ENCODE measurements at regions not wholly inside any gene's neighbourhood (a gene's known extent, or its start where the extent isn't known, plus 50 kb on each side); places are given as distances from the start of the nearest gene placed in this dataset.

DNA sequence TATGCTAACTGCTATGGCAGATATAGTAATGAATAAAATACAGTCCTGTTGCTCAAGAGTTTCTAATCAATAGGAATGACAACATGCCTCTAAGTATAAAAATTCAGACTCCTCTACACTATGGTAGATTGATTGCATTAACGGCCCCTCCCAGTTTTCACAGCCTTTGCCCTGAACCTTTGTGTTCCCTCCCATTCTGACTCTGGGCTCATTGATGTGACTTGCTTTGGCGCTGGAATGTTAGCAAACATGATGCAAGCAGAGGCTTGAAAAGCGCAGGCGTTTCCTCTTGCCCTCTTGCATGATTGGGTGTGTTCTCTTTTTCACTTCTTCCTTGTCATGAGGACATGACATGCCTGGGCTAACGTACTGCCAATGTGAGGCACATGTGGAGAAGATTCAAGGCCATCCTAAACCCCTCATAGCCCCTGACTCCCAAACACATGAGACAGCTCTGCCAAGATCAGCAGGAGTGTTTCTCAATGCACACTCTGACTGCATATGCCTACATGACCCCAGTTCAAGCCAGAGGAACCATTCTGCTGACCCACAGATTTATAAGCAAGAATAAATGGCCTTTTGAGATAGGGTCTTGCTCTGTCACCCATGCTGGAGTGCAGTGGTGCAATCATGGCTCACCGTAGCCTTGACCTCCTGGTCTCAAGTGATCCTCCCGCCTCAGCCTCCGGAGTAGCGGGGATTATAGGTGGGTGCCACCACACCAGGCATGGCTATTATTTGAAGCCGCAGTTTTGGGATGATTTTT, 49.7 kb upstream of the CD28 start:
- DNase-seq, result no peak
- in situ Hi-C loops (cut with MboI; ENCODE audit: low pct_unique_long_range_greater_than_20kb, low sequenced_read_pairs), result no loop called here

Measured in KBM-7 (cell line).